Liver (tissue), 7 donors: ENCODE measurements at regions not wholly inside any gene's neighbourhood (a gene's known extent, or its start where the extent isn't known, plus 50 kb on each side); places are given as distances from the start of the nearest gene placed in this dataset.

Source experiments
- DNase-seq: peaks from one replicate; pipeline ENCODE4 v3.0.0-alpha.2; 2017; ENCODE audit warnings: low spot score
- H3K27ac ChIP-seq, 2 donors: one replicate each; pipeline ENCODE4 v1.7.0; 2013; ENCODE audit warnings: inconsistent platforms in 2 of 2, low read length in 2 of 2, control low read depth in 1 of 2, low read depth in 1 of 2, mild to moderate bottlenecking in 1 of 2
- H3K27me3 ChIP-seq, 4 donors: one replicate each; pipeline versions ENCODE4 v1.6.1 to v1.7.0; 2013; ENCODE audit warnings: low read length in 3 of 4, inconsistent platforms in 1 of 4, mild to moderate bottlenecking in 1 of 4, moderate library complexity in 1 of 4; ENCODE audit not compliant: control insufficient read depth in 4 of 4, insufficient read depth in 4 of 4
- H3K36me3 ChIP-seq, 4 donors: one replicate each; pipeline versions ENCODE4 v1.6.1 to v1.7.0; 2013; ENCODE audit warnings: low read length in 3 of 4, mild to moderate bottlenecking in 3 of 4, low read depth in 1 of 4, moderate library complexity in 1 of 4; ENCODE audit not compliant: control insufficient read depth in 4 of 4, insufficient read depth in 3 of 4
- H3K4me1 ChIP-seq, 4 donors: one replicate each; pipeline versions ENCODE4 v1.6.1 to v1.7.0; 2013; ENCODE audit warnings: low read length in 3 of 4, mild to moderate bottlenecking in 3 of 4, moderate library complexity in 1 of 4; ENCODE audit not compliant: control insufficient read depth in 4 of 4, insufficient read depth in 4 of 4
- H3K4me3 ChIP-seq, 3 donors: one replicate each; pipeline versions ENCODE4 v1.6.1 to v1.7.0; 2013; ENCODE audit warnings: low read length in 3 of 3, control low read depth in 1 of 3, low read depth in 1 of 3, mild to moderate bottlenecking in 1 of 3
- H3K9ac ChIP-seq, 2 donors: one replicate each; pipeline ENCODE4 v1.7.0; 2013; ENCODE audit warnings: low read length in 2 of 2, mild to moderate bottlenecking in 2 of 2, moderate library complexity in 2 of 2, control low read depth in 1 of 2, low read depth in 1 of 2
- H3K9me3 ChIP-seq, 4 donors: one replicate each; pipeline versions ENCODE4 v1.6.1 to v1.7.0; 2013; ENCODE audit warnings: low read length in 3 of 4; ENCODE audit not compliant: control insufficient read depth in 4 of 4
- ATF3 ChIP-seq: IDR thresholded peaks from 2 replicates; pipeline ENCODE4 v1.6.1; 2016; ENCODE audit warnings: antibody characterized with exemption
- EGR1 ChIP-seq, 2 donors: IDR thresholded peaks; 2 replicates each; pipeline ENCODE4 v1.6.1; 2016 to 2018; ENCODE audit warnings: antibody characterized with exemption in 2 of 2, low read depth in 2 of 2
- FOXA1 ChIP-seq: IDR thresholded peaks from 2 replicates; pipeline ENCODE4 v1.6.1; 2016; ENCODE audit warnings: antibody characterized with exemption
- FOXA2 ChIP-seq: IDR thresholded peaks from 2 replicates; pipeline ENCODE4 v1.6.1; 2016; ENCODE audit warnings: antibody characterized with exemption
- GABPA ChIP-seq, 2 donors: IDR thresholded peaks in 1 of 2; conservative IDR thresholded peaks in 1 of 2; 2 replicates each; pipeline ENCODE4 v1.6.1; 2016; ENCODE audit warnings: antibody characterized with exemption in 2 of 2, mild to moderate bottlenecking in 1 of 2, moderate library complexity in 1 of 2
- HNF4A ChIP-seq, 2 donors: conservative IDR thresholded peaks; 2 replicates each; pipeline ENCODE4 v1.6.1; 2016; ENCODE audit warnings: antibody characterized with exemption in 2 of 2, mild to moderate bottlenecking in 2 of 2
- JUND ChIP-seq, 2 donors: IDR thresholded peaks; 2 replicates each; pipeline ENCODE4 v1.6.1; 2016; ENCODE audit warnings: antibody characterized with exemption in 2 of 2
- MAX ChIP-seq: IDR thresholded peaks from 2 replicates; pipeline ENCODE4 v1.6.1; 2016; ENCODE audit warnings: antibody characterized with exemption
- NR2F2 ChIP-seq: IDR thresholded peaks from 2 replicates; pipeline ENCODE4 v1.6.1; 2016; ENCODE audit warnings: antibody characterized with exemption
- RAD21 ChIP-seq, 2 donors: IDR thresholded peaks; 2 replicates each; pipeline ENCODE4 v1.6.1; 2016; ENCODE audit warnings: antibody characterized with exemption in 2 of 2, mild to moderate bottlenecking in 2 of 2
- REST ChIP-seq: IDR thresholded peaks from 2 replicates; pipeline ENCODE4 v1.6.1; 2016; ENCODE audit warnings: antibody characterized with exemption, mild to moderate bottlenecking
- RXRA ChIP-seq, 2 donors: IDR thresholded peaks; 2 replicates each; pipeline ENCODE4 v1.6.1; 2017 to 2018; ENCODE audit warnings: antibody characterized with exemption in 2 of 2, mild to moderate bottlenecking in 1 of 2
- SP1 ChIP-seq: IDR thresholded peaks from 2 replicates; pipeline ENCODE4 v1.6.1; 2018; ENCODE audit warnings: antibody characterized with exemption, mild to moderate bottlenecking
- TAF1 ChIP-seq: conservative IDR thresholded peaks from 2 replicates; pipeline ENCODE4 v1.6.1; 2016; ENCODE audit warnings: antibody characterized with exemption, mild to moderate bottlenecking
- ZBTB33 ChIP-seq: IDR thresholded peaks from 2 replicates; pipeline ENCODE4 v1.6.1; 2016; ENCODE audit warnings: antibody characterized with exemption
- WGBS: extraction: QIAGEN DNeasy Blood & Tissue Kit; methylation state at CpG from one replicate; pipeline ENCODE4 v1.1.7; 2013; 5-methylcytosine and 5-hydroxymethylcytosine counted together
- donor health status: healthy.
- donor health status: healthy.
- donor health status: healthy.
- donor health status: healthy.

GRCh38 chr20:20920433-20920832 lies 185.7 kb downstream of the LINC00237 start:
- no peak overlapping the region for H3K9ac ChIP-seq
- H3K36me3 ChIP-seq, result no peaks in the 10 kb centered on the region
- no peak for TF ChIP-seq RAD21 (IDR thresholded peaks at IDR 0.05)
- no peak for TF ChIP-seq JUND (IDR thresholded peaks at IDR 0.05)
- no peak for TF ChIP-seq ZBTB33
- no peak for TF ChIP-seq GABPA (IDR thresholded peaks at IDR 0.05 in 1 of 2, conservative IDR thresholded peaks at IDR 0.05 in 1 of 2)
- no peak for TF ChIP-seq FOXA1
- no peak for TF ChIP-seq MAX
- TF ChIP-seq FOXA2, result no peak
- no peak for TF ChIP-seq SP1
- peaks cover 0 to 7% (median under 1%) of the 10 kb centered on the region in 4 donors for H3K27me3 ChIP-seq
- H3K9me3 ChIP-seq, result peaks cover 3 to 8% (median 4%) of the 10 kb centered on the region in 4 donors
- DNase-seq, result no peak
- H3K4me1 ChIP-seq, result no peaks in the 10 kb centered on the region
- 59% methylated on average over 5 of the region's 5 CpGs for WGBS
- H3K4me3 ChIP-seq, result no peak overlapping the region
- H3K27ac ChIP-seq, result no peak overlapping the region

GRCh38 chr20:20915844-20916243 lies 190.3 kb downstream of the LINC00237 start:
- 61% methylated on average over 1 of the region's 1 CpG for WGBS
- Histone ChIP-seq H3K4me1 (no peaks in the 10 kb centered on the region), H3K9ac (no peak overlapping the region), H3K27ac (no peak overlapping the region), H3K27me3 (peaks cover 0 to 5% (median 0%) of the 10 kb centered on the region in 4 donors), H3K36me3 (no peaks in the 10 kb centered on the region), H3K9me3 (peaks cover 3 to 8% (median 4%) of the 10 kb centered on the region in 4 donors), H3K4me3 (no peak overlapping the region)
- DNase-seq, result no peak
- TF ChIP-seq EGR1 (IDR thresholded peaks at IDR 0.05; ENCODE audit: low read depth in 2 of 2) (no peak), RXRA (IDR thresholded peaks at IDR 0.05) (no peak), FOXA2 (no peak), MAX (no peak), ATF3 (no peak), GABPA (IDR thresholded peaks at IDR 0.05 in 1 of 2, conservative IDR thresholded peaks at IDR 0.05 in 1 of 2) (no peak), HNF4A (conservative IDR thresholded peaks at IDR 0.05) (no peak), REST (no peak), NR2F2 (no peak), JUND (IDR thresholded peaks at IDR 0.05) (no peak), TAF1 (no peak)
